ENCODE measurements at regions not wholly inside any gene's neighbourhood (a gene's known extent, or its start where the extent isn't known, plus 50 kb on each side); places are given as distances from the start of the nearest gene placed in this dataset.

DNA sequence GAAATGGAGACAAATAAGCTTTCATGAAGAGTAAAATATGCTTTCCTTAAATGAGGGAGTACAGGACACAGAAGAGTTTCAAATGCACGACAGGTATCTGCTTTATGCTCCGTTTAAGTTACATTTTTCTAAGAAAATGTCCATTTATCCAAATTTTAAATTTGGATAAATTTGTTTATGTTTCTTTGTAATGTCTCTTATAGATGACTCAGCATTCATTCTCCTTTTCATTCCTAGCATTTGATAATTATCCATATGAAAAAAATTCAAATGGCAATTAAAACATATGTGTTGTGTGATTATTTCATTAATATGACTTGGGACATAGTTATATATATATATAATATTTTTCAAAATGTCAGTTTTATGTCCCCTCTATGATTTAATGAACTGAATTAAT, 1449.3 kb downstream of the SLITRK1 start:
- TF ChIP-seq, protein P1, sequence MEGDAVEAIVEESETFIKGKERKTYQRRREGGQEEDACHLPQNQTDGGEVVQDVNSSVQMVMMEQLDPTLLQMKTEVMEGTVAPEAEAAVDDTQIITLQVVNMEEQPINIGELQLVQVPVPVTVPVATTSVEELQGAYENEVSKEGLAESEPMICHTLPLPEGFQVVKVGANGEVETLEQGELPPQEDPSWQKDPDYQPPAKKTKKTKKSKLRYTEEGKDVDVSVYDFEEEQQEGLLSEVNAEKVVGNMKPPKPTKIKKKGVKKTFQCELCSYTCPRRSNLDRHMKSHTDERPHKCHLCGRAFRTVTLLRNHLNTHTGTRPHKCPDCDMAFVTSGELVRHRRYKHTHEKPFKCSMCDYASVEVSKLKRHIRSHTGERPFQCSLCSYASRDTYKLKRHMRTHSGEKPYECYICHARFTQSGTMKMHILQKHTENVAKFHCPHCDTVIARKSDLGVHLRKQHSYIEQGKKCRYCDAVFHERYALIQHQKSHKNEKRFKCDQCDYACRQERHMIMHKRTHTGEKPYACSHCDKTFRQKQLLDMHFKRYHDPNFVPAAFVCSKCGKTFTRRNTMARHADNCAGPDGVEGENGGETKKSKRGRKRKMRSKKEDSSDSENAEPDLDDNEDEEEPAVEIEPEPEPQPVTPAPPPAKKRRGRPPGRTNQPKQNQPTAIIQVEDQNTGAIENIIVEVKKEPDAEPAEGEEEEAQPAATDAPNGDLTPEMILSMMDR (conservative IDR thresholded peaks at IDR 0.05; ENCODE audit: low read depth, low read length) = no peak
- TF ChIP-seq, protein P2, sequence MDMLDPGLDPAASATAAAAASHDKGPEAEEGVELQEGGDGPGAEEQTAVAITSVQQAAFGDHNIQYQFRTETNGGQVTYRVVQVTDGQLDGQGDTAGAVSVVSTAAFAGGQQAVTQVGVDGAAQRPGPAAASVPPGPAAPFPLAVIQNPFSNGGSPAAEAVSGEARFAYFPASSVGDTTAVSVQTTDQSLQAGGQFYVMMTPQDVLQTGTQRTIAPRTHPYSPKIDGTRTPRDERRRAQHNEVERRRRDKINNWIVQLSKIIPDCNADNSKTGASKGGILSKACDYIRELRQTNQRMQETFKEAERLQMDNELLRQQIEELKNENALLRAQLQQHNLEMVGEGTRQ (IDR thresholded peaks at IDR 0.05; ENCODE audit: low read depth, low read length) = no peak
- TF ChIP-seq MAZ (IDR thresholded peaks at IDR 0.05; ENCODE audit: borderline replicate concordance, low read depth, low read length) (no peak), POLR2A (IDR thresholded peaks at IDR 0.05; ENCODE audit: low read depth, low read length) (no peak), RAD21 (IDR thresholded peaks at IDR 0.05; ENCODE audit: low read length) (no peak), MXI1 (IDR thresholded peaks at IDR 0.05; ENCODE audit: borderline replicate concordance, low read depth, low read length) (no peak), RCOR1 (IDR thresholded peaks at IDR 0.05; ENCODE audit: insufficient replicate concordance, low read length) (no peak), BHLHE40 (IDR thresholded peaks at IDR 0.05; ENCODE audit: low read depth, low read length) (no peak), CEBPB (IDR thresholded peaks at IDR 0.05; ENCODE audit: low read depth, low read length) (no peak), CHD1 (IDR thresholded peaks at IDR 0.05; ENCODE audit: low read depth, low read length) (no peak), SMC3 (IDR thresholded peaks at IDR 0.05; ENCODE audit: low read depth, low read length) (no peak), RFX5 (IDR thresholded peaks at IDR 0.05; ENCODE audit: low read depth, low read length) (no peak), FOS (IDR thresholded peaks at IDR 0.05; ENCODE audit: low read depth, low read length) (no peak)

All from IMR-90 (cell line).